PC-9 (cell line): ENCODE measurements at regions not wholly inside any gene's neighbourhood (a gene's known extent, or its start where the extent isn't known, plus 50 kb on each side); places are given as distances from the start of the nearest gene placed in this dataset.

ENCODE experiments used
- BruUV-seq: library from RNA; stranded (reverse); fragments of 400-500 nt; replicated peaks from 2 replicates; lab custom pipeline; 2021; lab: Mats Ljungman, UMichigan
- CTCF ChIA-PET: fragments of 300-600 bp; sonication (Branson Sonifier 250); formaldehyde crosslinking; loops from one replicate; lab custom pipeline; 2022; ENCODE audit warnings: antibody characterized with exemption; lab: Charles Lee
- POLR2A ChIA-PET: fragments of 300-600 bp; sonication (Branson Sonifier 250); formaldehyde crosslinking; loops from one replicate; lab custom pipeline; 2022; ENCODE audit warnings: antibody characterized with exemption; ENCODE audit not compliant: unreplicated experiment; lab: Charles Lee
- DNase-seq, 2 experiments: peaks; one replicate each; pipeline versions ENCODE4 v3.0.0 to v3.0.0-alpha.2; 2015 to 2022; ENCODE audit warnings: mixed read lengths in 1 of 2
- H2AFZ ChIP-seq: fragments of 200-600 bp; sonication (generic); 2 replicates; pipeline ENCODE4 v1.8.1; 2017; ENCODE audit warnings: antibody characterized with exemption
- H3F3A ChIP-seq: fragments of 200-600 bp; sonication (generic); 2 replicates; pipeline ENCODE4 v1.8.1; 2017; ENCODE audit warnings: antibody characterized with exemption, mild to moderate bottlenecking, low read depth; ENCODE audit not compliant: insufficient read depth
- H3K27ac ChIP-seq: fragments of 200-600 bp; sonication (generic); 2 replicates; pipeline ENCODE4 v1.6.1; 2016; ENCODE audit warnings: mixed run types
- H3K27me3 ChIP-seq: fragments of 200-600 bp; sonication (generic); 2 replicates; pipeline ENCODE4 v1.6.1; 2016; ENCODE audit warnings: low read depth, mixed run types; ENCODE audit not compliant: insufficient read depth
- H3K36me3 ChIP-seq: fragments of 200-600 bp; sonication (generic); 2 replicates; pipeline ENCODE4 v1.6.1; 2016; ENCODE audit warnings: low read depth, mixed run types
- H3K4me1 ChIP-seq: fragments of 200-600 bp; sonication (generic); replicated peaks from 2 replicates; pipeline ENCODE4 v1.6.1; 2016; ENCODE audit warnings: mixed run types; ENCODE audit not compliant: insufficient read depth
- H3K4me2 ChIP-seq: fragments of 200-600 bp; sonication (generic); 2 replicates; pipeline ENCODE4 v1.6.1; 2017; ENCODE audit warnings: mixed run types
- H3K4me3 ChIP-seq: fragments of 200-600 bp; sonication (generic); 2 replicates; pipeline ENCODE4 v1.6.1; 2016; ENCODE audit warnings: mixed run types
- H3K79me2 ChIP-seq: fragments of 200-600 bp; sonication (generic); 2 replicates; pipeline ENCODE4 v1.6.1; 2017; ENCODE audit warnings: low read depth, mixed run types
- H3K9me2 ChIP-seq: fragments of 200-600 bp; sonication (generic); 2 replicates; pipeline ENCODE4 v1.8.1; 2017; ENCODE audit warnings: mild to moderate bottlenecking; ENCODE audit not compliant: insufficient read depth
- H3K9me3 ChIP-seq: fragments of 200-600 bp; sonication (generic); 2 replicates; pipeline ENCODE4 v1.8.1; 2016; ENCODE audit warnings: low read depth; ENCODE audit not compliant: insufficient read depth
- H4K20me1 ChIP-seq: fragments of 200-600 bp; sonication (generic); 2 replicates; pipeline ENCODE4 v1.8.1; 2017; ENCODE audit not compliant: insufficient read depth
- EZH2 ChIP-seq: fragments of 200-600 bp; sonication (generic); IDR thresholded peaks from 2 replicates; pipeline ENCODE4 v1.8.0; 2017; ENCODE audit warnings: antibody characterized with exemption, low read depth
- intact Hi-C: fragments of 100-400 bp; cut with micrococcal nuclease; formaldehyde crosslinking; loops from one replicate; pipeline ENCODE4 v1.10.0; 2022; ENCODE audit not compliant: unreplicated experiment
- TF ChIP-seq, protein P1 (sequence below): fragments of 200-600 bp; sonication (generic); conservative IDR thresholded peaks from 2 replicates; pipeline ENCODE4 v1.6.1; 2017; ENCODE audit warnings: mixed run types, antibody characterized with exemption, mild to moderate bottlenecking, moderate library complexity

DNA sequence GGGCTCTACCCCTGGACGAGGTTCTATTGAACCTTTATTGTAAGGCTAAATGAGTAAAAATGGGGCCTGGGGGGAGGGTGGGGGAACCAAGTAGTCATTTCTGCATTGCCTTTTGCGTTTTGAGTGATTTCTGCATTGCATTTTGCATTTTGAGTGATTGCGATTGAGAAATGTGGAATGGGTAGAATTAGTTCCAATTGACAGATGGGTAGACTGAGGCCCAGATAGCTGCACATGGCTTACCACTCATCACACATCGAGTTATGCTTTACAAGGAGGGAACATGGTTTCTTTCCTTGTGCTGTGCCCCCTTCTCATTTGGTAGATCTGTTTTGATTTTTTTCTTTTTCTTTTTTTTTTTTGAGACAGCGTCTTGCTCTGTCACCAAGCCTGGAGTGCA is 858.7 kb downstream of the TYW1 start:
- no peak for DNase-seq
- H3K27ac ChIP-seq, result no peak overlapping the region
- H3F3A ChIP-seq, result no peaks in the 10 kb centered on the region
- H4K20me1 ChIP-seq, result no peaks in the 10 kb centered on the region
- intact Hi-C loops, result no loop called here
- no peak overlapping the region for H3K4me3 ChIP-seq
- BruUV-seq, result no TSS peak
- H3K9me3 ChIP-seq, result no peaks in the 10 kb centered on the region
- no peaks in the 10 kb centered on the region for H3K79me2 ChIP-seq
- H3K27me3 ChIP-seq, result peaks cover 26% of the 10 kb centered on the region
- no peaks in the 10 kb centered on the region for H3K9me2 ChIP-seq
- no peaks in the 10 kb centered on the region for H3K36me3 ChIP-seq
- H2AFZ ChIP-seq, result no peak overlapping the region
- TF ChIP-seq, protein P1, sequence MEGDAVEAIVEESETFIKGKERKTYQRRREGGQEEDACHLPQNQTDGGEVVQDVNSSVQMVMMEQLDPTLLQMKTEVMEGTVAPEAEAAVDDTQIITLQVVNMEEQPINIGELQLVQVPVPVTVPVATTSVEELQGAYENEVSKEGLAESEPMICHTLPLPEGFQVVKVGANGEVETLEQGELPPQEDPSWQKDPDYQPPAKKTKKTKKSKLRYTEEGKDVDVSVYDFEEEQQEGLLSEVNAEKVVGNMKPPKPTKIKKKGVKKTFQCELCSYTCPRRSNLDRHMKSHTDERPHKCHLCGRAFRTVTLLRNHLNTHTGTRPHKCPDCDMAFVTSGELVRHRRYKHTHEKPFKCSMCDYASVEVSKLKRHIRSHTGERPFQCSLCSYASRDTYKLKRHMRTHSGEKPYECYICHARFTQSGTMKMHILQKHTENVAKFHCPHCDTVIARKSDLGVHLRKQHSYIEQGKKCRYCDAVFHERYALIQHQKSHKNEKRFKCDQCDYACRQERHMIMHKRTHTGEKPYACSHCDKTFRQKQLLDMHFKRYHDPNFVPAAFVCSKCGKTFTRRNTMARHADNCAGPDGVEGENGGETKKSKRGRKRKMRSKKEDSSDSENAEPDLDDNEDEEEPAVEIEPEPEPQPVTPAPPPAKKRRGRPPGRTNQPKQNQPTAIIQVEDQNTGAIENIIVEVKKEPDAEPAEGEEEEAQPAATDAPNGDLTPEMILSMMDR, result no peak
- TF ChIP-seq EZH2, result no peak
- ChIA-PET POLR2A (no interaction called here), CTCF (no interaction called here)
- no peak overlapping the region for H3K4me2 ChIP-seq
- H3K4me1 ChIP-seq, result no peaks in the 10 kb centered on the region

DNA sequence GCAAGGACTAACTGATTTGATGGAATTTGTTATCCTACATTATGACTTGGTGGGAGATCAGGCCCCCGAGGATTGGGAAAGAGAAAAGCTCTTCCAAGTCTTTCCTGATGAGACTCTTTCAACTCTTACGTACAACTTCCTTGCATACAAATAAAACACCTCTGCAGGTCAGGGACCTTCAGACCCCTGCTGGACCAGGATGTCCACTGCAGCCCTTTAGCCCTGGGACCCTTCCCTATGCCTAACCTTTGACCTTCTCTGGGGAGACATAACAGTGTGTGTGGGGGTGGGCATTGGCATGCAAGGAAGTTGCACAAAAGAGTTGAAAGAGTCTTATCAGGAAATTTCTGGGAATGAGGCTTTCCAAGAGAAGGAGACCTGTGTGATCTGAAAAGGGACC is 859.4 kb downstream of the TYW1 start:
- H3K36me3 ChIP-seq, result no peaks in the 10 kb centered on the region
- H3K27ac ChIP-seq, result no peak overlapping the region
- no peaks in the 10 kb centered on the region for H3K79me2 ChIP-seq
- no peaks in the 10 kb centered on the region for H3F3A ChIP-seq
- BruUV-seq, result no TSS peak
- no peaks in the 10 kb centered on the region for H3K9me2 ChIP-seq
- ChIA-PET CTCF (no interaction called here), POLR2A (no interaction called here)
- intact Hi-C loops, result no loop called here
- H3K9me3 ChIP-seq, result no peaks in the 10 kb centered on the region
- H3K4me3 ChIP-seq, result no peak overlapping the region
- no peaks in the 10 kb centered on the region for H3K4me1 ChIP-seq
- no peak for TF ChIP-seq EZH2
- TF ChIP-seq, protein P1, result no peak
- no peak overlapping the region for H3K4me2 ChIP-seq
- peaks cover 26% of the 10 kb centered on the region for H3K27me3 ChIP-seq
- no peak overlapping the region for H2AFZ ChIP-seq
- H4K20me1 ChIP-seq, result no peaks in the 10 kb centered on the region
- no peak for DNase-seq

DNA sequence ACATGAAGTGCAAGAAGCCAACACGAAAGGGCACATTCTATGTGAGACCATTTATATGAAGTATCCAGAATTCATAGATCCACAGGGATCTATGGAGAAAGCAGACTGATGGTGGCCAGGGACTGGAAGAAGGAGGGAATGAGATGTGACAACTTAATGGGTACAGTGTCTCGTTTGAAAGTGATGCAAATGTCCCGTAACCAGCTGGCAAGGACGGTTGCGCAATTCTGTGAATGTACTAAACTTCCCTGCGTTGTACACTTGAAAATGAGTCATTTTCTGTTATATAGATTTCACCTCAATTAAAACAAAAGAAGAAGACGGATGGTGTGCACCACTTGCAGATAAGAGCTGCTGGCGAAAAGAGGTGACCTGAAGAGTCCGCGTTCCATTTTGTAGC is 861.1 kb downstream of the TYW1 start:
- Histone ChIP-seq H3K27me3 (peaks cover 19% of the 10 kb centered on the region), H3K9me3 (no peaks in the 10 kb centered on the region), H4K20me1 (no peaks in the 10 kb centered on the region), H3K27ac (no peak overlapping the region), H3K36me3 (no peaks in the 10 kb centered on the region), H3F3A (no peaks in the 10 kb centered on the region), H2AFZ (no peak overlapping the region), H3K4me2 (no peak overlapping the region), H3K4me1 (no peaks in the 10 kb centered on the region), H3K79me2 (no peaks in the 10 kb centered on the region), H3K4me3 (no peak overlapping the region), H3K9me2 (no peaks in the 10 kb centered on the region)
- BruUV-seq, result no TSS peak
- ChIA-PET CTCF (no interaction called here), POLR2A (no interaction called here)
- TF ChIP-seq, protein P1, result no peak
- TF ChIP-seq EZH2, result no peak
- intact Hi-C loops, result no loop called here
- DNase-seq, result no peak
